HG02678 (cell line): ENCODE measurements at regions not wholly inside any gene's neighbourhood (a gene's known extent, or its start where the extent isn't known, plus 50 kb on each side); places are given as distances from the start of the nearest gene placed in this dataset.

Experiments
- ATAC-seq: cut with Tn5 transposase; IDR thresholded peaks from one replicate; pipeline ENCODE4 v1.9.1; 2021; ENCODE audit warnings: mild to moderate bottlenecking, moderate library complexity; ENCODE audit not compliant: unreplicated experiment

DNA sequence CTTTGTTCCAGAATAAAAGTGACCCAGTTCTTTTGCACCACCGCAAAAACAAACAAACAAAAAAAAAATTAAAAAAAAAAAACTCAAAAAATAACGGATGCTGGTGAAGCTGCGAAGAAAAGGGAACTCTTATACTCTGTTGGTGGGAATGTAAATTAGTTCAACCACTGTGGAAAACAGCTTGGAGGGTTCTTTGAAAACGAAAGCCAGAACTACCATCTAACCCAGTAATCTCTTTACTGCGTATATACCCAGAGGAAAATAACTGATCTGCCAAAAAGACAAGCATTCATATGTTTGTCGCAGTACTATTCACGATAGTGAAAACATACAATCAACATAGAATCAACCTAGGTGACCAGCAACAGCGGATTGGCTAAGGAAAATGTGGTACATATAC lies 298.9 kb upstream of the CBLB start:
- ATAC-seq: peak; percentile 57

DNA sequence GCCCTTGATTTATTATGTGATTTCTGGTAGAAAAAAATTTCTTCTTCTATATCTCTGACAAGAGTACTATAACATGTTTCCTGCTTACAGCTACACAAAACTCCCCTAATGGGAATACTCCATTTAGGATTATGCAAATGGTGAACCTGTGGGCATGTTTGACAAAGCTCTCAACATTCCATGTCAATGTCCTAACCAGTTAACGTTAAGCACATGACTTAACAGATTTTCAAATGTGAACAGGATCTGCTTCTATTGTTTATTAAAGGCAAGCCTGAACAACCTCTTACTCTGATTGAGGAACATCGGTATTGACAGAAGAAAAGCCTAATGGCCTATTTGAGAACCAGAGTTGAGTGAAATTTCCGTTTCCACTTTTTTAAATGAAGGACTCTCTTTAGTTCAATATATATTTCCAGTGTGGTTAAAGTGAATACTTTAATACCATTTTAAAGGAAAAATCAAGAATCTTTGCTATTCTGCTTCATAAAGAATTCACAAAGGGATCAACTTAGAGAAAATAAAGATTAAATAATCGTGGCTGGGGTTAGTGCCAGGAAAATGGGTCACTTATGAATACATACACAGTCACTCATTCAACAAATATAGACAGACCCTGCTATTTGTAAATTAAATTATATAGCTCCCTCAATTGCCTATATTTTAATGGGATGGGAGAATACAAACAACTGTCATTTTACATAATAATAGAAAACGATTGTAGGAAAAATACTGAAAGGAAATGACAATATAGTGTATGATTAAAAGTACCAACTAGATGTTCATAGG lies 300.3 kb upstream of the CBLB start:
- ATAC-seq: no peak

DNA sequence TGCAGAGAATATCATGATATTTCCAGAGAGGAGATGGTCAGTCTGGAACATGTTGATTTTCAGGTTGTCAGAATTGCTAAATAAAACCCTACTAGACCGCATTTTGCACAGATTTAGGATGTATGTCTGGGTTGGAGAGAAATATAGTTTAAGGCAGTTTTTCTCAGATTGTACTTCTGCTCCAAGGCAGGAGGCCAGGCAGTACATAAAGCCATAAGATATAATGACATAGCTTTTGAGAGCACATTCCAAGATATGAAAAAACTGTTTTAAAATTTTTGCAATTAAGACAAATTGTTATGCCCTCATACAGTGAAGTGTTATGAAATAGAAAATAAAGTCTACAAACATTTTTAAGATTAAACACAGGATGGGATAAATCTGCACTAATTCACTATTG lies 301.8 kb upstream of the CBLB start:
- no peak for ATAC-seq

DNA sequence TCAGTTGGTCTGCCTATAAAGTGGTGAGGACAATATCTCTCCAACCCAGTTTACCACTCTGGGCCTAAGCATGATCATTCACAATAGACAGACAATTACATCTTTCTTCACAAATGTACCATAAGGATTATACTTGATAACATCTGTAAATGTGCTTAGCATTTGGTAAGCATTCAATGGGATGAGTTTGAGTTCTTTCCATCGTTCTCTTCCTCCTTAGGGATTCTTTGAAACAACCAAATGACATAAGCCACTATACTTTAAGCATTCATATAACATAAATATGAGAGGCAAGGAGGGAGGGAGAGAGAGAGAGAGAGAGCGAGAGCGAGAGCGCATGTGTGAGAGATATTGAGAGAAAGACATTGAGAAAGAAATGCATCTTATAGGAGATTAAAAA lies 303.3 kb upstream of the CBLB start:
- ATAC-seq: no peak

DNA sequence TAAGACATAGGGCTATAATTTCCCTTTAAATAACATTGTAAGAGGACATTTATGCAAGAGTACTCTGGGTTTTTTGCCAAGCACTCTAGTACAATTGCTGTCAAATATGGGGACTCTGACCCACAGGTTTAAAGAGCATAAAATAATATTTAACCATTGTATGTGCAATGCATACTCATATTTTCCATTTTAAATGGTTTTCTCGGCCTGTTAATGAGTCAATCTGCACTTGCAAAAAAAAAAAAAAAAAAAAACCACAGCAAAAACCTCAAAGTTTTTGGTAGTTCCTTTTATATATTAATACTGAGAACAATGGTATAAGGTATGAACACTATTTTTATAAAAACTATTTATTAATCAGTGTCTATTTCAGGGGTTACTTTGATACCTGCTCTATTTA lies 304.0 kb upstream of the CBLB start:
- ATAC-seq: peak; percentile 59

DNA sequence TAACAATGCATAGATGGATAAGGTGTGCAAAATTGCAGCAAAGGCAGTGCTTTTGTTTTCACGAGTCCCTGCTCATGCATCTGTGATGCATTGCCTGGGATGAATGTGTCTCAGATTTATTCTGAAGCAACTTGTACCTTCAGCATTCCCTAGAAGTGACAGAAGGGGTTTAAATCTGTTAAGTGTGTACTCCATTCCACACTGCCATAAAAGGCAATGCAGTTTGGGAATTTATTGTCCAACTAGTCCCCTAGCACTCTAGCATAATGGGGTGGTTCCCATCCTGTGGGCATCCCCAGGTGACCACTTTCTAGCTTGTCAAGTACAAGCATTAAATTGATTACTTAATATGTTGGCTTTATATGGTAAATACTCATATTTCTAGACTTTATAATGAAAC lies 306.5 kb upstream of the CBLB start:
- ATAC-seq: no peak

DNA sequence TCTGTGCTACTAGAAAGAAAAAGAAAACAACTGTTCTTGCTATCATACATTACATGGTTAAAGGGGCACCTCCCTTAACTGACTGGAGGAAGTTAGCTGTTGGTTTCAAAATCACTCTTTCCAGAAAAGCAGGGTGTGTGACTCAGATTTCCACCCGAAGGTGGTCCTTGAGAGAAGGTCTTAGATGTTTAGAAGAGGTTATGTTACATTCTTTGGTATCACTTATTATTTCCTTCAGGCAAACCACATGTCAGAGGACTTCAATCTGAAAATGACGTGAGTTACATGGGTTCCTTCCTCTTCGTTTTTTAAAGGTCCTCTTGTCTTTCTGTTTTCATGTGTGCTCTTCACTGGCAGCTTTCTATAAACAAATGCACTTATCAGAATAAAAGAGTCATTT lies 307.9 kb upstream of the CBLB start:
- ATAC-seq: peak; percentile 79

DNA sequence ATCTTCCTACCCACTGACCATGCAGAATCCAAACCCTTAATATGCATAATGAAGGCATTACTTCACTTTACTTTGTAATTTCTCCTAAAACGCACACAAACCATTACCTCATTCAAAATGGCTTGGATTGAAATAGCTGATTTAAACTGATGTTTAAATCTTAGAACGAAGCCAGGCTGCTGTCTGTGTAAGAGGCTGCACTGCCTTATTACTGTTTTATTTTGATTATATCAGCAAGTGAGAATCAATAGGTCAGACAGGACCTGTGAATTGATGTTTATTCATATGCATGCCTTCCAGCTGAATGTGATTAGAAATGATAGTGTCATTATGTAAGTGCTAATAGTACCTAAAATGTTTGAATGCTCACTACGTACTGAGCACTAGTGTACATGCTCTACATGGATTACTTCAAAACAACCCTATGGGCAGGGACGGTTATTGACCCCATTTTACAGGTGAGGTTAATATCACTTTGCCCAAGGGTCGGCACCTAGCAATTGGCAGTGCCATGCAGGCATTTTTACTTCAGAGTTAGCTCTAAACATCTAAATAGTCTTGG lies 314.2 kb upstream of the CBLB start:
- ATAC-seq: no peak

DNA sequence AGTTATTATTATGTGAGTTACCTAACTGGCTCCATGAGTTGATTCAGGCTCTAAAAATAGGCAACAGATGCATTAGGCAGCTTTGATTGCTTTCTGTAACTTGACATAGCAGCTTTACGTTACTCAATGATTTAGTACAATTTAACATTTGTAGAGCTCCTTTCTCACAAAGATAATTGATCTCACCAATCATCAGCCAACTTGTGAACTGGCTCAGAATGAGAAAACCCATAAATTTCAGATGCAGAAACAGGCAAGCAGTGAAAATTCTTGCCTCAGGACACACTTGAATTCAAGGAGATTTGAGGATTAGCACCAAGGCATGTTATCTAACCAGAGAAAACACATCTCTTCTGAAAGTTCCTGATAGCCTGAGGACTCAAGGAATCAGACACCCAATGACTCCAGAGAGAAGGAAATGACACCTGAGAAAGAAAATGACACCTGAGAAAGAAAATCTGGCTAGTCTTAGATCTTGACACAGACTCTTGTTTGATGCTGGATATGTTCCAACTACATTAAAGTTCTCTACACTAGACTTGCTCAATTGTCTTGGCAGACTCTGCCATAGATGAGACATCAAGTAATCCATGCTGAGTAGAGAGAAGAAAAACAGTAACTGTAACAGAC lies 315.1 kb upstream of the CBLB start:
- no peak for ATAC-seq

DNA sequence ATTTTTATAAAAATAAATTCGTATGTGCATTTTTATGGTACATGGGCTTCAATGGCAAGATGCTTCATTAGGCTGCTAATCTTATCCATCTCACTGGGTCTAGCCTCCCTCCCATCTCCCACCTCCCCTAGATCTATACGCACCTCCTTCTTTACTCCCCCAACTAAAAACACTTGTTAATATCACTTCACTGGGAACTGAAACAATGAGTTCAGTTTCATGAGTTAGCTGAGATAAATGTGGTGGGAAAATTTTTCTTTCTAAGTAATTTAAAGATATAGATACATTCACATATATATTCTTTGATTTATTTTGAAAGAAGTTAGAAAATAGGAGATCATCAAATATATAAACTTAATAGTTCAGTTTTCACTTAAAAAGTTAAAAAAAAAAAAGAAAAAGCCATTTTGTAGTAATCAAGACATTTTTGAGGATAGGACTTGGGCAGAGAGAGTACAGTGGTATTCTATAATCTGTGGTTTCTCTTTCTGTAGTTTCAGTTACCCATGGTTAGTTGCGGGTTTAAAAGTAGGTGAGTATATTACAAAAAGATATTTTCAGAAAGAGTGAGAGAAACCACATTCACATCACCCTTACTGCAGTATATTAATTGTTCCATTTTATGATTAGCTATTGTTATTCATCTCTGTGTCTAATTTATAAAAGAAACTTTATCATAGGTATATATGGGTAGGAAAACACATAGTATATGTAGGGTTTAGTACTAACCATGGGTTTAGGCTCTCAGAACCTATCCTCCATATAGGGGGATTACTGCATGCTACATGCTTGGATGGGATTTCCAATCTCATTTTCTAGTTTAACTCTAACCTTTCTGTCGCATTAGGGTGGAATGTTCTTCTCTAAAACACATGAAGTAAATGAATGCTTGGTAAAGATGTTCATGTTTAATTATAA lies 316.0 kb upstream of the CBLB start:
- ATAC-seq: peak; percentile 93

DNA sequence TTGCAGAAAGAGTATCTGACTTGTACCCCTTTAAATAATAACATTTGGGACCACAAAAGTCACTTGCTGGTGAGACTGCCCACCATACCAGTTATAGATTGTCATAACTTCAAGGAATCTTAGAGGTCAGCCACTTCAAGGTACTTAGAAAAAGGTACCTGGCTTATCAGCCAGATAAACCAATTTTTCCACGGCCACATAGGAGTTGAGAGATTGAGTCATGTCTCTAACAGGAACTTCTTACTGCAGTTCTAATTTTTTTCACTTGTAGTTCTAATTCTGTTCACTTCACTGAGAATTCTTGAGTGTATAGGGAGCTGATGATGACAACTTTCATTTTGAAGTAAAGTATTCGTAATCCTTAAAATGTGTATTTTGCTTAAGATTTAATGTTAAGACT lies 317.1 kb upstream of the CBLB start:
- ATAC-seq: no peak

DNA sequence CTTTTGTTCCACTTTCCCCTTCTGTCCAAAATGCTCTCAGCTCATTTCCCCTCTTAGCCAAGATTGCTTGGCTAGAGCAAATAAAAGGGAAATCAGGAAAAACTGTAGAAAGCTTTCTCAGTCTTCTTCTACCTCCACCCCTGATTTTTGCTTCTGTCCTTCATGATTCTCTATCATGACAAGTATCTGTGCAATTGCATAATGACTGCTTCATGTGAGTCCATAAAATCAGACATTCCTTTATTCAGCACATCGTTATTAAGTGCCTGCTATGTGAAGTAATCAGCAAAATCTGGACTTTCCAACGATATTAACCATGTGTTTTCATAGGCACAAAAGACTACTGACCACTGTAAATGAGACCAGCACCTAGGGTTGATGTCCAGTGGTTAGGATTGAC lies 321.5 kb upstream of the CBLB start:
- ATAC-seq: no peak

DNA sequence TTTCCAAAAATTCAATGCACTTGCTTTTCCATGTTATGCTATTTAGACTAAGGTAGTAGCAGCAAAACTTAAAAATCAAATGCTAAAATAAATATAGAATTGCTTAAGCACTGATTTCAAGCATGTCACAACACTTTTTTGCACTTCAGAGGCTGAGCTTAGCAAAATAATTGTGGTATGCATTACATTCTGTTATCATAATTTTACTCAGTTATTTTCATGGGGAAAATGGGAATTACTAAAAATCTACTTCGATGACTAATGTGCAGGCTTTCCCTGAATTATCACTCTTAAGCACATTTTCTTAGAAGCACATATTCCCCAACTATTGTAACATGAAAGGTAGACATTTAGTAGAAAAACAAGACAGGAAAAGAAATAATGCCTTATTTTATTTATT lies 322.4 kb upstream of the CBLB start:
- ATAC-seq: no peak

DNA sequence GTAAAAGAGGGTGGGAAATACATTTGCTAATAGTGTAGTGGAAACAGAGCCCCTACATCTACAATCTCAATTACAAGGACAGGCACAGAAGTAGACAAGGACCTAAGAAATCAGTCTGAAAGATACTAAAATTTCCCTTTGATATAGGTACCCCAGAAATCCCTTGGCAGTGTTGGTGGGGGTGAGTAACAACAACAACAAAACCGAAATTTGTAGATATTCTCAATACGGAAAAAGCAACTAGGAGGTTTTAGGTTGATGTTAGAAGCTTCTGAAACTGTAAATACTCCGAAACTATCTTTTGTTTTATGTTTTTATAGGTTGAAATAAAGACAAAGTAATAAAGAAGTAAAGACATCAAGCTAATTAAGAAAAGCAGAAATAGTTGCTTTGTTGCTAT lies 323.1 kb upstream of the CBLB start:
- no peak for ATAC-seq

DNA sequence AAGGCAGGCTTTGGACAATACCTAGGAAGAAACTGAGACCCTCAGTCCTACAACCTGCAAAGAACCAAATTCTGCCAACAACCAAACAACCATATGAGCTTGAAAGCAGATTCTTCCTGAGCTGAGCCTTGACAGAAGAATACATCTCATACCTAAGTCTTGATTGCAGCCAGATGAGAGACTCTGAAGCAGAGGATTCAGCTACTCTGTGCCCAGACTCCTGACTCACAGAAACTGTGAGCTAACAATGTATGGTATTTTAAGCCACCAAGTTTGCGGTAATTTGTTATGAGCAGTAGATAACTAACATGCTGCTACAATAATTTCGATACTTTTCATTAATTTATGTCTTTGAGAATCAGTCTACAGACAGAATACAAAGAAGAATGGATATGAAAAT lies 325.1 kb upstream of the CBLB start:
- ATAC-seq: no peak

DNA sequence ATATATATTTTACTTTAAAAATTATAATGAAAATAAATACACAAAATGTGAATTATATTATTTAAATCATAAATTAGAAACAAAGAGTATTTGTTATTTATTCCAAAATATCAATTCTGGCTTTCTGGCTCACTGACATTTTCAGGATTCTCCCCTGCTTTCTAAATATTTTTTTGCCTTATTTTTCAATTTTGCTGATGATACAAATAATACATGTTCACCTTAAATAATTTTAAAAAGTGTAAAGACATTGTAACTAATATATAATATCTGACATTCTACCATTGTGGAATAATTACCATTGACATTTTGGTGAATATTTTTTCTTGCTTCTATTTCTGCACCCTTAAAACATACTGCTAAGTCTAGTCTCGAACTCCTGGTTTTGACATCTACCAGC lies 325.9 kb upstream of the CBLB start:
- ATAC-seq: no peak

DNA sequence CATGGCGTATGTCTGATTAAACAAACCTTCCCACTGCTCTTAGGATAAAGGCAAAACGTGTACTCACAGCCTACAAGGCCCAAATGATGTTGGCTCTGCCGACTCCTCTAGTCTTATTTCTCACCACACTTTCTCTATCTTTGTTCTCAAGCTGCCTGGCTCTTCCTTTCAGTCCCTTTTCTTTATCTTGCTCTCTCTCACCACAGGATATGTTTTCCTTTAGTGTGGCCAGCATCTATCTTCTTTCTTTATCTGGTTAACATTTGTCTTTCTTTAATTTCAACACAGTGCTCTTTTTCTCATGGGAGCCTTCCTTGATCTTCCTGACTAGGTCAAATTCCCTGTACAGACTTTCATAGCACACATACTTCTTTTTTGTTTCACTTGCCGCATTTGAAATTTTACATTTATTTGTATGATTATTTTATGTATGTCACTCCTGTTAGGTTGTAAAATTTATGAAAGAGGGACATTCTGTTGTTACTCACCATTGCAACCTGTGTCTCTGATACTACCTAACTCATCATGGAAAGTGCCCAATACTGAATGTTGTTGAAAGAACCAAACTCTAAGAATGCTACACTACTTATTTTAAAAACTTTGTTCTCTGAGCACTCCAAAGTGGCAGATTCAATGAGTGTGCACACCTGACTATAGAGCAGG lies 328.9 kb upstream of the CBLB start:
- no peak for ATAC-seq

DNA sequence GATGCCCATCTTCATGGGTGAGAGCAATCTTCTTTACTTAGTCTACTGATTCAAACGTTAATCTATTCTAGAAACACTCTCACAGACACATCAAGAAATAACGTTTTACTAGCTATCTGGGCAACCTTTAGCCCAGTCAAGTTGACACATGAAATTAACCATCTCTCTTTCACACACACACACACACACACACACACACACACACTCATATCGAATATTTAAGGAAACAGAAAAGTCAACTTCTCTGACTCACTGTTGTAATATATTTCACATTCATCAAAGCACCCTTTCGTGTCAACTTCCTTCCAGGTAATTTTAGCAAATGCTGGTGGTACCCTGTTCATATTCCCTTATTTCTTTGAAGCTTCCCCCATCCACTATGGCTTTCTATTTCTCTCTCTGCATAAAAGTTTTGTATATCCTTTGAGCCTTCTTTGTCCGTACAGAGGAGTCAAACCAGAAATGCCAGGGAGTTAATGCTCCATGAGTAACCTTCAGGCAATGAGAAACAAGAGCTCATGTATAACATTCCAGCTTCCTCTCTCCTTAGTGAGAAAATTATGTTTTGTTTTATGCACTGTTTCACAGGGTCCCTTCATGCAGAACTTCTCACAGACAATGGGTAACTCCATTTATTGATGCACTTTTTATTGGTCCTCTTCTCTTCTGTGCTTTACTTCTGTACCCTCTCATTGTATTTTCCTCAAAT lies 335.5 kb upstream of the CBLB start:
- ATAC-seq: no peak

DNA sequence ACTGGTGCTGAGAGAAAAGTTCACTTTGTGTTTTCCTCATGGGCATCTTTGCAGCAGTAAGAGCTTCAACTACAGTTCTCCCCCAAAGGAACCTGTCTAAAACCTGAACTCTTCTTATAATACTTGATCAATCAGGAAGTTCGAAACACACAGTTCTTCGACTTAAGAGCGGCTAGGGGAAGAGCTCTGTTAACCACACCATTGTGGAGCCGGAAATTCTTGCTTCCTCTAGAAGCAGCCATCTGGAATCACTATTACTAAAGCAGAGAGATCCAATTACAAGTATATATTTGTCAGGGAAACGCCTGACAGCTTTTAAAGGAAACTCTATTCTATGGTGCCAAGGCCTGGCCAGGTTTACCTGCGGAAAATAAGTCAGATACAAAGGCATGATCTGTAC lies 337.3 kb upstream of the CBLB start:
- ATAC-seq: peak; percentile 90

DNA sequence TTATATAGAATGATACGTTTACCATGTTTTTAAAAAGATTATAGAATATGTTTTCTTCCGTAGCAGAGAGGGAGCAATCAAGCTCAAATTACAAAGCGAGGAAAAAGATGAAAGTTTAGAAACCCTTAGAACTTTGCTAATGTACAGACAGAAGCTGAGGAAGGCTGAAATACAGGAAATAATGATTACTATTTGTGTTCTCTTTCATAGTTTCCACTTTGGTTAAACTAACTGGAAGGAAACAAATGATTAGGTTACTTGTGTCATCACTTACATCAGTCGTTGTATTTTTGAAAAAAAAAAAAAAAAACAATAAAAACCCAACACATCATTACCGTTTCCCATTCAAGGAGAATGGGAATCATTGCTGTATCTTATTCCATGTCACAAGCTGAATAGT lies 337.8 kb upstream of the CBLB start:
- ATAC-seq: no peak
